ENCODE measurements at regions not wholly inside any gene's neighbourhood (a gene's known extent, or its start where the extent isn't known, plus 50 kb on each side); places are given as distances from the start of the nearest gene placed in this dataset.

DNA sequence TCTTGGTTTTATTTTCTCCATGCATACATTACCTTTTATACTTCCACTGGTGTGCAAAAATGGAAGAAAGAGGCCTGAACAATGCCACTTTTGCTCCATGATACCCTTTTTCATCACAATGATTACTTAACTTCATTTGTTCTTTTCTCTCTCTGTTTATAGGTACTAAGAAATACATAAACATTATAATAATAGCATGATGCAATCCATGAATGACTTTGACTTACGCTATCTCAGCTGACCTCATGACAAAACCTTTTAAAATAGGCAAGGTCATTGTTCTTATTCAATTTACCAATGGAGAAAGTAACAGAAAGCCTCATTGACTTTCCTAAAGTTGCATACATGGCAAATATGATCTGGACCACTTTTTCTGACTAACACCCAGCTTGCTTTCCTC, 105.1 kb upstream of the ZEB1 start:
- Histone ChIP-seq H3K27ac (ENCODE audit: low read depth, low read length) (no peak overlapping the region), H3K4me1 (ENCODE audit: control insufficient read depth in 1 of 2, insufficient read depth in 2 of 2, low read length in 2 of 2) (no peaks in the 10 kb centered on the region), H3K4me3 (replicated peaks in 1 of 2; ENCODE audit: low read depth in 1 of 2, low read length in 2 of 2) (no peak overlapping the region), H2AFZ (ENCODE audit: low read depth, low read length, poor library complexity, severe bottlenecking) (no peak overlapping the region), H3K9me2 (ENCODE audit: insufficient read depth) (no peaks in the 10 kb centered on the region), H3K27me3 (ENCODE audit: insufficient read depth, low read length) (no peaks in the 10 kb centered on the region), H3K9me3 (ENCODE audit: control insufficient read depth in 1 of 2, insufficient read depth in 1 of 2, low read depth in 1 of 2, low read length in 2 of 2) (no peaks in the 10 kb centered on the region), H3K4me2 (ENCODE audit: low read length) (no peak overlapping the region), H4K20me1 (ENCODE audit: insufficient read depth) (no peaks in the 10 kb centered on the region), H3K9ac (ENCODE audit: low read length) (no peak overlapping the region), H3K79me2 (ENCODE audit: insufficient read depth, low read length) (no peaks in the 10 kb centered on the region), H3K36me3 (ENCODE audit: control insufficient read depth in 1 of 2, insufficient read depth in 2 of 2, low read length in 2 of 2) (no peaks in the 10 kb centered on the region)
- ChIA-PET POLR2A (no interaction called here), RAD21 (ENCODE audit: low non-redundant PET in 1 of 2, low total read pairs in 2 of 2, uncharacterized antibody in 2 of 2, unreplicated experiment in 2 of 2) (no interaction called here), CTCF (no interaction called here)
- no peak for DNase-seq (ENCODE audit: low read depth, low spot score)
- no peak for ATAC-seq
- intact Hi-C loops (cut with micrococcal nuclease) = no loop called here
- no TSS peak for BruUV-seq (replicated peaks)
- TF ChIP-seq, protein P1, sequence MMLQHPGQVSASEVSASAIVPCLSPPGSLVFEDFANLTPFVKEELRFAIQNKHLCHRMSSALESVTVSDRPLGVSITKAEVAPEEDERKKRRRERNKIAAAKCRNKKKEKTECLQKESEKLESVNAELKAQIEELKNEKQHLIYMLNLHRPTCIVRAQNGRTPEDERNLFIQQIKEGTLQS (IDR thresholded peaks at IDR 0.05) = no peak
- TF ChIP-seq EZH2 (IDR thresholded peaks at IDR 0.05) (no peak), RAD21 (IDR thresholded peaks at IDR 0.05; ENCODE audit: low read depth) (no peak), CEBPB (IDR thresholded peaks at IDR 0.05; ENCODE audit: low read depth) (no peak), SP1 (IDR thresholded peaks at IDR 0.05; ENCODE audit: low read depth) (no peak), YY1 (IDR thresholded peaks at IDR 0.05; ENCODE audit: extremely low read depth, insufficient replicate concordance, low read depth, low read length) (no peak)
- TF ChIP-seq, protein P2, sequence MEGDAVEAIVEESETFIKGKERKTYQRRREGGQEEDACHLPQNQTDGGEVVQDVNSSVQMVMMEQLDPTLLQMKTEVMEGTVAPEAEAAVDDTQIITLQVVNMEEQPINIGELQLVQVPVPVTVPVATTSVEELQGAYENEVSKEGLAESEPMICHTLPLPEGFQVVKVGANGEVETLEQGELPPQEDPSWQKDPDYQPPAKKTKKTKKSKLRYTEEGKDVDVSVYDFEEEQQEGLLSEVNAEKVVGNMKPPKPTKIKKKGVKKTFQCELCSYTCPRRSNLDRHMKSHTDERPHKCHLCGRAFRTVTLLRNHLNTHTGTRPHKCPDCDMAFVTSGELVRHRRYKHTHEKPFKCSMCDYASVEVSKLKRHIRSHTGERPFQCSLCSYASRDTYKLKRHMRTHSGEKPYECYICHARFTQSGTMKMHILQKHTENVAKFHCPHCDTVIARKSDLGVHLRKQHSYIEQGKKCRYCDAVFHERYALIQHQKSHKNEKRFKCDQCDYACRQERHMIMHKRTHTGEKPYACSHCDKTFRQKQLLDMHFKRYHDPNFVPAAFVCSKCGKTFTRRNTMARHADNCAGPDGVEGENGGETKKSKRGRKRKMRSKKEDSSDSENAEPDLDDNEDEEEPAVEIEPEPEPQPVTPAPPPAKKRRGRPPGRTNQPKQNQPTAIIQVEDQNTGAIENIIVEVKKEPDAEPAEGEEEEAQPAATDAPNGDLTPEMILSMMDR (IDR thresholded peaks at IDR 0.05 in 2 of 3, conservative IDR thresholded peaks at IDR 0.05 in 1 of 3; ENCODE audit: borderline replicate concordance in 1 of 3, insufficient read depth in 1 of 3, low read depth in 2 of 3, low read length in 2 of 3) = no peak
- TF ChIP-seq, protein P3, sequence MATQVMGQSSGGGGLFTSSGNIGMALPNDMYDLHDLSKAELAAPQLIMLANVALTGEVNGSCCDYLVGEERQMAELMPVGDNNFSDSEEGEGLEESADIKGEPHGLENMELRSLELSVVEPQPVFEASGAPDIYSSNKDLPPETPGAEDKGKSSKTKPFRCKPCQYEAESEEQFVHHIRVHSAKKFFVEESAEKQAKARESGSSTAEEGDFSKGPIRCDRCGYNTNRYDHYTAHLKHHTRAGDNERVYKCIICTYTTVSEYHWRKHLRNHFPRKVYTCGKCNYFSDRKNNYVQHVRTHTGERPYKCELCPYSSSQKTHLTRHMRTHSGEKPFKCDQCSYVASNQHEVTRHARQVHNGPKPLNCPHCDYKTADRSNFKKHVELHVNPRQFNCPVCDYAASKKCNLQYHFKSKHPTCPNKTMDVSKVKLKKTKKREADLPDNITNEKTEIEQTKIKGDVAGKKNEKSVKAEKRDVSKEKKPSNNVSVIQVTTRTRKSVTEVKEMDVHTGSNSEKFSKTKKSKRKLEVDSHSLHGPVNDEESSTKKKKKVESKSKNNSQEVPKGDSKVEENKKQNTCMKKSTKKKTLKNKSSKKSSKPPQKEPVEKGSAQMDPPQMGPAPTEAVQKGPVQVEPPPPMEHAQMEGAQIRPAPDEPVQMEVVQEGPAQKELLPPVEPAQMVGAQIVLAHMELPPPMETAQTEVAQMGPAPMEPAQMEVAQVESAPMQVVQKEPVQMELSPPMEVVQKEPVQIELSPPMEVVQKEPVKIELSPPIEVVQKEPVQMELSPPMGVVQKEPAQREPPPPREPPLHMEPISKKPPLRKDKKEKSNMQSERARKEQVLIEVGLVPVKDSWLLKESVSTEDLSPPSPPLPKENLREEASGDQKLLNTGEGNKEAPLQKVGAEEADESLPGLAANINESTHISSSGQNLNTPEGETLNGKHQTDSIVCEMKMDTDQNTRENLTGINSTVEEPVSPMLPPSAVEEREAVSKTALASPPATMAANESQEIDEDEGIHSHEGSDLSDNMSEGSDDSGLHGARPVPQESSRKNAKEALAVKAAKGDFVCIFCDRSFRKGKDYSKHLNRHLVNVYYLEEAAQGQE (IDR thresholded peaks at IDR 0.05; ENCODE audit: low read depth) = no peak
